WTC11 (cell line): ENCODE measurements at regions not wholly inside any gene's neighbourhood (a gene's known extent, or its start where the extent isn't known, plus 50 kb on each side); places are given as distances from the start of the nearest gene placed in this dataset.

Experiments
- ATAC-seq: fragments of 200-7000 bp; cut with Tn5 transposase; 2 replicates; pipeline ENCODE4 v1.10.0; 2021; ENCODE audit warnings: mild to moderate bottlenecking, moderate library complexity
- CTCF ChIA-PET: fragments of 300-600 bp; sonication (Branson Sonifier 250); formaldehyde crosslinking; loops from one replicate; lab custom pipeline; 2021; ENCODE audit warnings: antibody characterized with exemption; lab: Charles Lee
- POLR2A ChIA-PET: fragments of 350-600 bp; sonication (Branson Sonifier 250); formaldehyde crosslinking; loops from one replicate; lab custom pipeline; 2021; ENCODE audit warnings: antibody characterized with exemption; lab: Charles Lee
- DNase-seq: peaks from one replicate; pipeline ENCODE4 v3.0.0; 2021; ENCODE audit warnings: low spot score
- H3K27ac Mint-ChIP-seq: 2 replicates; pipeline ENCODE4 v1.8.0; 2021; ENCODE audit warnings: mixed read lengths
- H3K27me3 Mint-ChIP-seq: 2 replicates; pipeline ENCODE4 v1.8.0; 2021; ENCODE audit warnings: low read depth, mild to moderate bottlenecking, moderate library complexity, mixed read lengths
- H3K36me3 Mint-ChIP-seq: 2 replicates; pipeline ENCODE4 v1.8.0; 2021; ENCODE audit warnings: mixed read lengths
- H3K4me1 Mint-ChIP-seq: 2 replicates; pipeline ENCODE4 v1.8.0; 2022; ENCODE audit warnings: mixed read lengths
- H3K4me3 Mint-ChIP-seq: 2 replicates; pipeline ENCODE4 v1.8.0; 2021; ENCODE audit warnings: mild to moderate bottlenecking, moderate library complexity, mixed read lengths
- H3K9me3 Mint-ChIP-seq: 2 replicates; pipeline ENCODE4 v1.8.0; 2021; ENCODE audit warnings: mixed read lengths
- ATF6 ChIP-seq: sonication (generic); formaldehyde crosslinking; IDR thresholded peaks from 2 replicates; pipeline ENCODE4 v1.8.1; 2023; ENCODE audit warnings: mild to moderate bottlenecking, missing genetic modification reagents
- EMX1 ChIP-seq: fragments of 250-450 bp; sonication (Bioruptor Pico); IDR thresholded peaks from 2 replicates; pipeline ENCODE4 v1.8.0; 2021; ENCODE audit warnings: mild to moderate bottlenecking
- IRF2 ChIP-seq: sonication (generic); formaldehyde crosslinking; IDR thresholded peaks from 2 replicates; pipeline ENCODE4 v1.8.0; 2022; ENCODE audit warnings: low read depth, missing genetic modification reagents, borderline replicate concordance
- KAT7 ChIP-seq: sonication (generic); formaldehyde crosslinking; IDR thresholded peaks from 2 replicates; pipeline ENCODE4 v1.8.1; 2023; ENCODE audit warnings: missing genetic modification reagents, mild to moderate bottlenecking, borderline replicate concordance
- MXD4 ChIP-seq: fragments of 250-450 bp; sonication (Bioruptor Pico); IDR thresholded peaks from 2 replicates; pipeline ENCODE4 v1.8.0; 2021; ENCODE audit warnings: mild to moderate bottlenecking, moderate library complexity, borderline replicate concordance
- NR2C2 ChIP-seq: sonication (generic); formaldehyde crosslinking; IDR thresholded peaks from 2 replicates; pipeline ENCODE4 v1.8.0; 2022; ENCODE audit warnings: mild to moderate bottlenecking, missing genetic modification reagents
- NR3C1 ChIP-seq: sonication (generic); formaldehyde crosslinking; conservative IDR thresholded peaks from 2 replicates; pipeline ENCODE4 v1.8.1; 2023; ENCODE audit warnings: low read depth, mild to moderate bottlenecking, missing genetic modification reagents
- PRRX2 ChIP-seq: fragments of 250-450 bp; sonication (Bioruptor Pico); IDR thresholded peaks from 2 replicates; pipeline ENCODE4 v1.8.0; 2021; ENCODE audit warnings: mild to moderate bottlenecking
- RELA ChIP-seq: sonication (generic); formaldehyde crosslinking; IDR thresholded peaks from 2 replicates; pipeline ENCODE4 v1.8.1; 2022; ENCODE audit warnings: missing genetic modification reagents, mild to moderate bottlenecking, borderline replicate concordance
- SOX15 ChIP-seq: fragments of 250-450 bp; sonication (Bioruptor Pico); IDR thresholded peaks from 2 replicates; pipeline ENCODE4 v1.9.0; 2021; ENCODE audit warnings: mild to moderate bottlenecking
- TEAD4 ChIP-seq: sonication (generic); formaldehyde crosslinking; IDR thresholded peaks from 2 replicates; pipeline ENCODE4 v1.8.0; 2022; ENCODE audit warnings: mild to moderate bottlenecking, missing genetic modification reagents
- ZBTB43 ChIP-seq: sonication (generic); formaldehyde crosslinking; IDR thresholded peaks from 2 replicates; pipeline ENCODE4 v1.8.1; 2023; ENCODE audit warnings: mild to moderate bottlenecking, missing genetic modification reagents
- ZNF138 ChIP-seq: sonication (generic); formaldehyde crosslinking; conservative IDR thresholded peaks from 2 replicates; pipeline ENCODE4 v1.8.1; 2022; ENCODE audit warnings: mild to moderate bottlenecking, moderate library complexity, missing genetic modification reagents
- TF ChIP-seq, protein P1 (sequence below): sonication (generic); formaldehyde crosslinking; IDR thresholded peaks from 2 replicates; pipeline ENCODE4 v1.8.0; 2022; ENCODE audit warnings: mild to moderate bottlenecking, missing genetic modification reagents
- TF ChIP-seq, protein P2 (sequence below): sonication (generic); formaldehyde crosslinking; IDR thresholded peaks from 2 replicates; pipeline ENCODE4 v1.8.0; 2022; ENCODE audit warnings: mild to moderate bottlenecking, missing genetic modification reagents
- TF ChIP-seq, protein P3 (sequence below): sonication (generic); formaldehyde crosslinking; IDR thresholded peaks from 2 replicates; pipeline ENCODE4 v1.8.1; 2022; ENCODE audit warnings: low read depth, missing genetic modification reagents, borderline replicate concordance
- TF ChIP-seq, protein P4 (sequence below): fragments of 200-600 bp; IDR thresholded peaks from 2 replicates; pipeline ENCODE4 v1.8.0; 2022; ENCODE audit warnings: antibody characterized with exemption
- TF ChIP-seq, protein P5 (sequence below): sonication (generic); formaldehyde crosslinking; IDR thresholded peaks from 2 replicates; pipeline ENCODE4 v1.8.1; 2022; ENCODE audit warnings: mild to moderate bottlenecking, moderate library complexity, missing genetic modification reagents

- ATAC-seq (no peak), DNase-seq (no peak)
- Mint-ChIP-seq H3K9me3 (peaks cover 10% of the 10 kb centered on the region), H3K4me3 (no peak overlapping the region), H3K27me3 (peaks cover 4% of the 10 kb centered on the region), H3K4me1 (no peaks in the 10 kb centered on the region), H3K27ac (no peak overlapping the region), H3K36me3 (peaks cover 7% of the 10 kb centered on the region)
- no peak for TF ChIP-seq RELA
- TF ChIP-seq, protein P1, sequence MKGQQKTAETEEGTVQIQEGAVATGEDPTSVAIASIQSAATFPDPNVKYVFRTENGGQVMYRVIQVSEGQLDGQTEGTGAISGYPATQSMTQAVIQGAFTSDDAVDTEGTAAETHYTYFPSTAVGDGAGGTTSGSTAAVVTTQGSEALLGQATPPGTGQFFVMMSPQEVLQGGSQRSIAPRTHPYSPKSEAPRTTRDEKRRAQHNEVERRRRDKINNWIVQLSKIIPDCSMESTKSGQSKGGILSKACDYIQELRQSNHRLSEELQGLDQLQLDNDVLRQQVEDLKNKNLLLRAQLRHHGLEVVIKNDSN (CRISPR knock-in tag): no peak
- TF ChIP-seq, protein P2, sequence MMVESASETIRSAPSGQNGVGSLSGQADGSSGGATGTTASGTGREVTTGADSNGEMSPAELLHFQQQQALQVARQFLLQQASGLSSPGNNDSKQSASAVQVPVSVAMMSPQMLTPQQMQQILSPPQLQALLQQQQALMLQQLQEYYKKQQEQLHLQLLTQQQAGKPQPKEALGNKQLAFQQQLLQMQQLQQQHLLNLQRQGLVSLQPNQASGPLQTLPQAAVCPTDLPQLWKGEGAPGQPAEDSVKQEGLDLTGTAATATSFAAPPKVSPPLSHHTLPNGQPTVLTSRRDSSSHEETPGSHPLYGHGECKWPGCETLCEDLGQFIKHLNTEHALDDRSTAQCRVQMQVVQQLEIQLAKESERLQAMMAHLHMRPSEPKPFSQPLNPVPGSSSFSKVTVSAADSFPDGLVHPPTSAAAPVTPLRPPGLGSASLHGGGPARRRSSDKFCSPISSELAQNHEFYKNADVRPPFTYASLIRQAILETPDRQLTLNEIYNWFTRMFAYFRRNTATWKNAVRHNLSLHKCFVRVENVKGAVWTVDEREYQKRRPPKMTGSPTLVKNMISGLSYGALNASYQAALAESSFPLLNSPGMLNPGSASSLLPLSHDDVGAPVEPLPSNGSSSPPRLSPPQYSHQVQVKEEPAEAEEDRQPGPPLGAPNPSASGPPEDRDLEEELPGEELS (CRISPR knock-in tag): no peak
- TF ChIP-seq ZBTB43 (CRISPR knock-in tag): no peak
- no peak for TF ChIP-seq MXD4 (CRISPR knock-in tag)
- TF ChIP-seq IRF2 (CRISPR knock-in tag): no peak
- no peak for TF ChIP-seq TEAD4
- ChIA-PET CTCF (no interaction called here), POLR2A (no interaction called here)
Measured at GRCh38 chr6:4446982-4447381, 311.6 kb upstream of the ECI2 start.

DNA sequence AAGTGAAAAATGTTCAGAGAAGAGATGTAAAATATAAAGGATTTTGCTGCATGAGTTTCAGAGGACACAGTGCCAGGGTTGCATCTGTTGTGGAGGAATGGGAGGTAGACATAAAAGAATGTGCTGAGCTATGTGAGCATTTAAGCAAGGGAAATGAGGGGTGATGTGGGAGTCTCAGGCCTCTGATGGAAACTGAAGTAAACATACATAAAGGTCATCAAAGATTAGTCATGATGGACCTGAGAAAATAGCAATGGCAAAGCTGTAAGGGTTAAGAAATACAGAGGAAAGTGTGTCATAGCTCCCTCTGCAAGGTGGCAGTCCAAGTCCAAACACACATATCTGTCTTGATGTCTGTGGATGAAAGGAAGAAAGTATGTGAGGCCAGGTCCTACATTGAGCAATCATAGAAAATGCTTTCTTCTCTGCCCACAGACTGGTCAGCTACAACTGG is 306.6 kb upstream of the ECI2 start:
- H3K9me3 Mint-ChIP-seq: no peaks in the 10 kb centered on the region
- H3K27ac Mint-ChIP-seq: no peak overlapping the region
- no peaks in the 10 kb centered on the region for H3K4me1 Mint-ChIP-seq
- ChIA-PET CTCF (interaction anchor here (0.7 kb wide), 1 partner anchor 515 kb away, joined by 3 read pairs; no protein-coding TSS in a partner anchor), POLR2A (no interaction called here)
- H3K27me3 Mint-ChIP-seq: no peaks in the 10 kb centered on the region; the same call in 1 of the 2 replicates
- TF ChIP-seq PRRX2: no peak
- no peak for TF ChIP-seq ATF6 (CRISPR knock-in tag)
- no peak for TF ChIP-seq NR2C2 (CRISPR knock-in tag)
- no peak for TF ChIP-seq ZNF138
- TF ChIP-seq, protein P3, sequence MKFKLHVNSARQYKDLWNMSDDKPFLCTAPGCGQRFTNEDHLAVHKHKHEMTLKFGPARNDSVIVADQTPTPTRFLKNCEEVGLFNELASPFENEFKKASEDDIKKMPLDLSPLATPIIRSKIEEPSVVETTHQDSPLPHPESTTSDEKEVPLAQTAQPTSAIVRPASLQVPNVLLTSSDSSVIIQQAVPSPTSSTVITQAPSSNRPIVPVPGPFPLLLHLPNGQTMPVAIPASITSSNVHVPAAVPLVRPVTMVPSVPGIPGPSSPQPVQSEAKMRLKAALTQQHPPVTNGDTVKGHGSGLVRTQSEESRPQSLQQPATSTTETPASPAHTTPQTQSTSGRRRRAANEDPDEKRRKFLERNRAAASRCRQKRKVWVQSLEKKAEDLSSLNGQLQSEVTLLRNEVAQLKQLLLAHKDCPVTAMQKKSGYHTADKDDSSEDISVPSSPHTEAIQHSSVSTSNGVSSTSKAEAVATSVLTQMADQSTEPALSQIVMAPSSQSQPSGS (CRISPR knock-in tag): no peak
- TF ChIP-seq MXD4 (CRISPR knock-in tag): no peak
- TF ChIP-seq NR3C1 (CRISPR knock-in tag): no peak
- TF ChIP-seq EMX1 (CRISPR knock-in tag): no peak
- TF ChIP-seq, all 79 proteins: peak for 0
- ATAC-seq (no peak), DNase-seq (no peak)
- no peak overlapping the region for H3K4me3 Mint-ChIP-seq
- H3K36me3 Mint-ChIP-seq: no peaks in the 10 kb centered on the region

GRCh38 chr6:4439159-4439558 is 303.8 kb upstream of the ECI2 start:
- POLR2A ChIA-PET: no interaction called here
- H3K27me3 Mint-ChIP-seq: no peaks in the 10 kb centered on the region; the same call in 1 of the 2 replicates
- ATAC-seq: no peak
- no peak overlapping the region for H3K4me3 Mint-ChIP-seq
- peaks cover 5% of the 10 kb centered on the region; the same call in 1 of the 2 replicates for H3K4me1 Mint-ChIP-seq
- H3K9me3 Mint-ChIP-seq: peaks cover 4% of the 10 kb centered on the region
- CTCF ChIA-PET: no interaction called here
- no peak for DNase-seq
- H3K36me3 Mint-ChIP-seq: no peaks in the 10 kb centered on the region
- H3K27ac Mint-ChIP-seq: no peak overlapping the region
- TF ChIP-seq, protein P4, sequence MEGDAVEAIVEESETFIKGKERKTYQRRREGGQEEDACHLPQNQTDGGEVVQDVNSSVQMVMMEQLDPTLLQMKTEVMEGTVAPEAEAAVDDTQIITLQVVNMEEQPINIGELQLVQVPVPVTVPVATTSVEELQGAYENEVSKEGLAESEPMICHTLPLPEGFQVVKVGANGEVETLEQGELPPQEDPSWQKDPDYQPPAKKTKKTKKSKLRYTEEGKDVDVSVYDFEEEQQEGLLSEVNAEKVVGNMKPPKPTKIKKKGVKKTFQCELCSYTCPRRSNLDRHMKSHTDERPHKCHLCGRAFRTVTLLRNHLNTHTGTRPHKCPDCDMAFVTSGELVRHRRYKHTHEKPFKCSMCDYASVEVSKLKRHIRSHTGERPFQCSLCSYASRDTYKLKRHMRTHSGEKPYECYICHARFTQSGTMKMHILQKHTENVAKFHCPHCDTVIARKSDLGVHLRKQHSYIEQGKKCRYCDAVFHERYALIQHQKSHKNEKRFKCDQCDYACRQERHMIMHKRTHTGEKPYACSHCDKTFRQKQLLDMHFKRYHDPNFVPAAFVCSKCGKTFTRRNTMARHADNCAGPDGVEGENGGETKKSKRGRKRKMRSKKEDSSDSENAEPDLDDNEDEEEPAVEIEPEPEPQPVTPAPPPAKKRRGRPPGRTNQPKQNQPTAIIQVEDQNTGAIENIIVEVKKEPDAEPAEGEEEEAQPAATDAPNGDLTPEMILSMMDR: no peak
- TF ChIP-seq, protein P5, sequence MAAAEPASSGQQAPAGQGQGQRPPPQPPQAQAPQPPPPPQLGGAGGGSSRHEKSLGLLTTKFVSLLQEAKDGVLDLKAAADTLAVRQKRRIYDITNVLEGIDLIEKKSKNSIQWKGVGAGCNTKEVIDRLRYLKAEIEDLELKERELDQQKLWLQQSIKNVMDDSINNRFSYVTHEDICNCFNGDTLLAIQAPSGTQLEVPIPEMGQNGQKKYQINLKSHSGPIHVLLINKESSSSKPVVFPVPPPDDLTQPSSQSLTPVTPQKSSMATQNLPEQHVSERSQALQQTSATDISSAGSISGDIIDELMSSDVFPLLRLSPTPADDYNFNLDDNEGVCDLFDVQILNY (CRISPR knock-in tag): no peak
- TF ChIP-seq, protein P2 (CRISPR knock-in tag): no peak
- no peak for TF ChIP-seq SOX15 (CRISPR knock-in tag)
- no peak for TF ChIP-seq KAT7 (CRISPR knock-in tag)
- TF ChIP-seq, protein P1 (CRISPR knock-in tag): no peak
